ENCODE measurements at regions not wholly inside any gene's neighbourhood (a gene's known extent, or its start where the extent isn't known, plus 50 kb on each side); places are given as distances from the start of the nearest gene placed in this dataset.

DNA sequence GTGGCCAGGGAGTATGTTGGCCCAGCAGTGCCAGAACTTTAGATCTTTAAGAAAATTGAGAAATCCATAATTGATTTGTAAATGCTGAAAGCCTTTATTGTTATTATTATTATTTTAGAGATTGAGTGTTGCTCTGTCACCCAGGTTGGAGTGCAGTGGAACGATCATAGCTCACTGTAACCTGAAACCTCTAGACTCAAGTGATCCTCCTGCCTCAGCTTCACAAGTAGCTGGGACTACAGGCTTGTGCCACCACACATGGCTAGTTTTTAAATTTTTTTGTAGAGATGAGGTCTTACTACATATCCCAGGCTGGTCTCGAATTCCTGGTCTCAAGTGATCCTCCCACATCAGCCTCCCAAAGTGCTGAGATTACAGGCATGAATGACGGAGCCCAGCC is 143.2 kb upstream of the CCDC68 start:
- Histone ChIP-seq H3K36me3 (no peaks in the 10 kb centered on the region), H3K79me2 (ENCODE audit: low read depth) (no peaks in the 10 kb centered on the region), H3K4me3 (no peak overlapping the region), H3K9ac (no peak overlapping the region), H3K4me2 (no peak overlapping the region), H3K27ac (no peak overlapping the region), H3K4me1 (no peaks in the 10 kb centered on the region), H3F3A (ENCODE audit: low read depth) (no peaks in the 10 kb centered on the region), H3K27me3 (no peaks in the 10 kb centered on the region), H4K20me1 (ENCODE audit: low read depth) (no peaks in the 10 kb centered on the region), H3K9me3 (ENCODE audit: low read depth) (no peaks in the 10 kb centered on the region), H2AFZ (replicated peaks) (no peak overlapping the region)
- no peaks in the 10 kb centered on the region for H3K27me3 Mint-ChIP-seq (ENCODE audit: insufficient read depth, low read depth)
- H3K9me3 Mint-ChIP-seq = no peaks in the 10 kb centered on the region
- no peak overlapping the region for H3K27ac Mint-ChIP-seq
- H3K36me3 Mint-ChIP-seq = no peaks in the 10 kb centered on the region
- H3K4me1 Mint-ChIP-seq = peaks cover 7% of the 10 kb centered on the region
- no peak overlapping the region for H3K4me3 Mint-ChIP-seq
- TF ChIP-seq, protein P1, sequence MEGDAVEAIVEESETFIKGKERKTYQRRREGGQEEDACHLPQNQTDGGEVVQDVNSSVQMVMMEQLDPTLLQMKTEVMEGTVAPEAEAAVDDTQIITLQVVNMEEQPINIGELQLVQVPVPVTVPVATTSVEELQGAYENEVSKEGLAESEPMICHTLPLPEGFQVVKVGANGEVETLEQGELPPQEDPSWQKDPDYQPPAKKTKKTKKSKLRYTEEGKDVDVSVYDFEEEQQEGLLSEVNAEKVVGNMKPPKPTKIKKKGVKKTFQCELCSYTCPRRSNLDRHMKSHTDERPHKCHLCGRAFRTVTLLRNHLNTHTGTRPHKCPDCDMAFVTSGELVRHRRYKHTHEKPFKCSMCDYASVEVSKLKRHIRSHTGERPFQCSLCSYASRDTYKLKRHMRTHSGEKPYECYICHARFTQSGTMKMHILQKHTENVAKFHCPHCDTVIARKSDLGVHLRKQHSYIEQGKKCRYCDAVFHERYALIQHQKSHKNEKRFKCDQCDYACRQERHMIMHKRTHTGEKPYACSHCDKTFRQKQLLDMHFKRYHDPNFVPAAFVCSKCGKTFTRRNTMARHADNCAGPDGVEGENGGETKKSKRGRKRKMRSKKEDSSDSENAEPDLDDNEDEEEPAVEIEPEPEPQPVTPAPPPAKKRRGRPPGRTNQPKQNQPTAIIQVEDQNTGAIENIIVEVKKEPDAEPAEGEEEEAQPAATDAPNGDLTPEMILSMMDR (IDR thresholded peaks at IDR 0.05) = no peak
- TF ChIP-seq EZH2 (IDR thresholded peaks at IDR 0.05) (no peak), EZH2phosphoT487 (IDR thresholded peaks at IDR 0.05) (no peak)
- DNase-seq (ENCODE audit: low spot score) = no peak

DNA sequence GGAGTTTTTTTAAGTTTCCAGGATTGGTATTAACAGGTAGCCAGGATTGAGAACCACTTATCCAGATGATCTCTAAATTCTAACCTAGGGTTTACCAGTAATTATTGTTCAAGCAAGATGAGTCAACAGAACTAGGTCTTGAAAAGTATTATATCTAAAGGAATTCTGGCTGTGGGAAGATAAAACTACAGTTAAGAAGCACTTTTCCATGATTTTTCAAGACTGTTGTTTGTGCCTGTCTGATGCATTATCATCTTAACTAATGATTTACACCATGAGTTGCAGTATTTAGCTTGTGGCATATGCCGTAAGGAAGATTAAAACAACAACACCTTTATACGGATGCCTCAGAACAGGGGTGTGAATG is 142.2 kb upstream of the CCDC68 start:
- H3K27me3 Mint-ChIP-seq (ENCODE audit: insufficient read depth, low read depth) = no peaks in the 10 kb centered on the region
- Histone ChIP-seq H2AFZ (replicated peaks) (no peak overlapping the region), H3K4me3 (no peak overlapping the region), H3K4me2 (no peak overlapping the region), H3K27me3 (no peaks in the 10 kb centered on the region), H3K4me1 (no peaks in the 10 kb centered on the region), H3K36me3 (no peaks in the 10 kb centered on the region), H3K9ac (no peak overlapping the region), H3K79me2 (ENCODE audit: low read depth) (no peaks in the 10 kb centered on the region), H3K27ac (no peak overlapping the region), H3K9me3 (ENCODE audit: low read depth) (no peaks in the 10 kb centered on the region), H4K20me1 (ENCODE audit: low read depth) (no peaks in the 10 kb centered on the region), H3F3A (ENCODE audit: low read depth) (no peaks in the 10 kb centered on the region)
- DNase-seq (ENCODE audit: low spot score) = no peak
- TF ChIP-seq EZH2 (IDR thresholded peaks at IDR 0.05) (no peak), EZH2phosphoT487 (IDR thresholded peaks at IDR 0.05) (no peak)
- TF ChIP-seq, protein P1 (IDR thresholded peaks at IDR 0.05) = no peak
- no peaks in the 10 kb centered on the region for H3K36me3 Mint-ChIP-seq
- H3K27ac Mint-ChIP-seq = no peak overlapping the region
- no peak overlapping the region for H3K4me3 Mint-ChIP-seq
- peaks cover 13% of the 10 kb centered on the region for H3K4me1 Mint-ChIP-seq
- no peaks in the 10 kb centered on the region for H3K9me3 Mint-ChIP-seq

DNA sequence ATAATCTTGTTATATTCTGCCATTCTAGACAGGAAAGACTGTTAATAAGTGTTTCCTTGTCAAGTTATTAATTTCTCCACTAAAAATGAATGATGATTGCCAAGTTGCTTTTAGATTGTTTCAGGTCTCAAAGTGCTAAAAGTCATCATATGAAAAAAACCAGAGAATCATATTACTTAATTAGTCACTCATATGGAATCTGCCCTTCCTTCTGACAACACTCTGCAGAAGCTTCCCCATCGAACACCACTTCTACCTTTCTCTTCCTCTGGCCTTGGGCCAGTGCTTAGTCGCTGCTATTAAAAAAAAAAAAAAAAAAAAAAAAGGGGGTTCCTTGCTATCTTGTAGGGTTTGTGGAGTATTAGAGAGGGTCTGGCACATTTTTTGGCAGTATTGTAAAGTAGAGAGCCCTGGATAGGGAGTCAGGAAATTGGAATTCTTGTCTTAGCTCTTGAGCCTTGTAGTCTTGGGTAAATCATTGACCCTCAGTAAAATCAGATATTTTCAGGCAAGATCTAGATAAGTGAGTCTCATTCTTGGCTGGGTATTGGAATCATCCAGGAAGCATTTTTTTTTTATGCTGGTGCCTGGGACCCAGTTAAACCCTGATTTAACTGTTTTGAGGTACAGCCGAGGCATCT is 141.7 kb upstream of the CCDC68 start:
- H3K36me3 Mint-ChIP-seq = no peaks in the 10 kb centered on the region
- Histone ChIP-seq H3F3A (ENCODE audit: low read depth) (no peaks in the 10 kb centered on the region), H3K9ac (no peak overlapping the region), H3K79me2 (ENCODE audit: low read depth) (no peaks in the 10 kb centered on the region), H3K27ac (no peak overlapping the region), H3K4me1 (no peaks in the 10 kb centered on the region), H3K4me2 (no peak overlapping the region), H2AFZ (replicated peaks) (no peak overlapping the region), H3K9me3 (ENCODE audit: low read depth) (no peaks in the 10 kb centered on the region), H4K20me1 (ENCODE audit: low read depth) (no peaks in the 10 kb centered on the region), H3K4me3 (no peak overlapping the region), H3K27me3 (no peaks in the 10 kb centered on the region), H3K36me3 (no peaks in the 10 kb centered on the region)
- TF ChIP-seq EZH2 (IDR thresholded peaks at IDR 0.05) = no peak
- no peak for TF ChIP-seq EZH2phosphoT487 (IDR thresholded peaks at IDR 0.05)
- TF ChIP-seq, protein P1 (IDR thresholded peaks at IDR 0.05) = no peak
- no peaks in the 10 kb centered on the region for H3K9me3 Mint-ChIP-seq
- H3K27me3 Mint-ChIP-seq (ENCODE audit: insufficient read depth, low read depth) = no peaks in the 10 kb centered on the region
- no peak for DNase-seq (ENCODE audit: low spot score)
- no peak overlapping the region for H3K27ac Mint-ChIP-seq
- H3K4me1 Mint-ChIP-seq = peaks cover 17% of the 10 kb centered on the region
- H3K4me3 Mint-ChIP-seq = no peak overlapping the region

Measured in neural progenitor cell (in vitro differentiated cells).